ENCODE measurements at regions not wholly inside any gene's neighbourhood (a gene's known extent, or its start where the extent isn't known, plus 50 kb on each side); places are given as distances from the start of the nearest gene placed in this dataset.

DNA sequence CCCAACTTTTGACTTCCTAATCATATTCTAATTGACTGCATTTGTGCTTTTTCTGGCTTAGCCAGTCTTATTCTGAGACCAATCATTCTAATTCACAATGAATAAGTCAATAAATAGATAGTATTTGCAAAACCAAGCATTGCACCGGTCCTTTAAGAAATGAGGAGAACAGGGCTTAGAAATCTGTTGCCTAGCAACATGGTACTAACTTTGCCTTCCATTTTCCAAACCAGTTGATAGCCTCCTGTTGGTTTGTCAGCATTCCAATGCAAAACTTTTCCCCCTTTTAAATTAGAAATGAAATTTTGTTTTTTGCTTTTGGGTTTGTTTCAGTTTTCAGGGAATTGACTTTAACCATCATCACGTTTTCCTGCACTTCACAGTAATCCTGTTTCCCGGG is 603.5 kb upstream of the NRP1 start:
- H3F3A ChIP-seq (ENCODE audit: control insufficient read depth, insufficient read depth): no peaks in the 10 kb centered on the region
- H3K27me3 ChIP-seq (ENCODE audit: control insufficient read depth, low read length): no peaks in the 10 kb centered on the region
- TF ChIP-seq EZH2phosphoT487 (IDR thresholded peaks at IDR 0.05; ENCODE audit: borderline replicate concordance, low read length): no peak
- TF ChIP-seq, protein P1, sequence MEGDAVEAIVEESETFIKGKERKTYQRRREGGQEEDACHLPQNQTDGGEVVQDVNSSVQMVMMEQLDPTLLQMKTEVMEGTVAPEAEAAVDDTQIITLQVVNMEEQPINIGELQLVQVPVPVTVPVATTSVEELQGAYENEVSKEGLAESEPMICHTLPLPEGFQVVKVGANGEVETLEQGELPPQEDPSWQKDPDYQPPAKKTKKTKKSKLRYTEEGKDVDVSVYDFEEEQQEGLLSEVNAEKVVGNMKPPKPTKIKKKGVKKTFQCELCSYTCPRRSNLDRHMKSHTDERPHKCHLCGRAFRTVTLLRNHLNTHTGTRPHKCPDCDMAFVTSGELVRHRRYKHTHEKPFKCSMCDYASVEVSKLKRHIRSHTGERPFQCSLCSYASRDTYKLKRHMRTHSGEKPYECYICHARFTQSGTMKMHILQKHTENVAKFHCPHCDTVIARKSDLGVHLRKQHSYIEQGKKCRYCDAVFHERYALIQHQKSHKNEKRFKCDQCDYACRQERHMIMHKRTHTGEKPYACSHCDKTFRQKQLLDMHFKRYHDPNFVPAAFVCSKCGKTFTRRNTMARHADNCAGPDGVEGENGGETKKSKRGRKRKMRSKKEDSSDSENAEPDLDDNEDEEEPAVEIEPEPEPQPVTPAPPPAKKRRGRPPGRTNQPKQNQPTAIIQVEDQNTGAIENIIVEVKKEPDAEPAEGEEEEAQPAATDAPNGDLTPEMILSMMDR (IDR thresholded peaks at IDR 0.05; ENCODE audit: low read depth, low read length, poor library complexity, severe bottlenecking): no peak
- no peaks in the 10 kb centered on the region for H3K4me1 ChIP-seq (ENCODE audit: control insufficient read depth, low read length)
- no peak overlapping the region for H3K4me3 ChIP-seq (ENCODE audit: low read length)
- H3K9me3 ChIP-seq (ENCODE audit: control insufficient read depth, insufficient read depth, low read length): no peaks in the 10 kb centered on the region
- H3K36me3 ChIP-seq (ENCODE audit: control insufficient read depth, low read length): no peaks in the 10 kb centered on the region
- H4K20me1 ChIP-seq (ENCODE audit: control insufficient read depth, insufficient read depth, low read depth, low read length): no peaks in the 10 kb centered on the region
- no peaks in the 10 kb centered on the region for H3K9me2 ChIP-seq (replicated peaks; ENCODE audit: control insufficient read depth, low read length)
- H3K4me2 ChIP-seq (ENCODE audit: low read length): no peak overlapping the region
- H3K79me2 ChIP-seq (ENCODE audit: control insufficient read depth, low read length): no peaks in the 10 kb centered on the region
- H3K27ac ChIP-seq (ENCODE audit: low read depth, low read length): no peak overlapping the region

DNA sequence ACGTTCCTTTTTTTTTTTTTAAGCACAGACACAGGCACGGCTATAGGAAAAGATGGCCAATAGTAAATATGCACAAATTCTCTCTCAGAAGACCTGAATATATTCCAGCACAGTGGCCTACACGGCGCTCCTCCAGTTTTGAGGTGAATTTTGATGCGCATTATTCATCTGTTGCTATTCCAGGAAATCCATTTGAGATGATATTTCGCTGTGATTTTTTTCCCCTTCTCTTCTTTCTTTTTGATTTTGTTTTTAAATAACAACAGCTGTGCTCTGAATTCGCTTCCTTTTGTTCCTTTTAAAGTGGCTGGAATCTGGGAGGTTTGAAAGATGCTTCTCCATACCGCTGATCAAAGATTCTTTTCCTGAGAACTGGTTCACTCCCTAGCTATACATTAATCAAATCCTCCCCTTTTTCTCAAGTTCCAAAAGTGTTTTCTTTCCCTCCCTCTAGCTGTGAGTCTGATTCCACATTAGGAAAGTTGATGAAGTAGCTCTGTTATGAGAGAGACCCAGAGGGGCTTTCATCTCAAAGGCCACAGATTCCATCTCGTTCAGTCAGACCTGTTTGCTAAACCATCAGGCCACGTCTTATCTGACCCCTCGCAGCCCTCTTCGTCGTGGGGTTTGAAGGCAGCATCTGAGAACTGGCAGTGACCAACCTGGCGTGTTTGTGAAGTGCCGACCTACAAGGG is 602.7 kb upstream of the NRP1 start:
- no peak overlapping the region for H3K27ac ChIP-seq (ENCODE audit: low read depth, low read length)
- no peaks in the 10 kb centered on the region for H3K9me2 ChIP-seq (replicated peaks; ENCODE audit: control insufficient read depth, low read length)
- H3K27me3 ChIP-seq (ENCODE audit: control insufficient read depth, low read length): no peaks in the 10 kb centered on the region
- no peaks in the 10 kb centered on the region for H4K20me1 ChIP-seq (ENCODE audit: control insufficient read depth, insufficient read depth, low read depth, low read length)
- no peak overlapping the region for H3K4me2 ChIP-seq (ENCODE audit: low read length)
- H3K4me1 ChIP-seq (ENCODE audit: control insufficient read depth, low read length): no peaks in the 10 kb centered on the region
- no peaks in the 10 kb centered on the region for H3K36me3 ChIP-seq (ENCODE audit: control insufficient read depth, low read length)
- no peaks in the 10 kb centered on the region for H3K79me2 ChIP-seq (ENCODE audit: control insufficient read depth, low read length)
- no peak for TF ChIP-seq EZH2phosphoT487 (IDR thresholded peaks at IDR 0.05; ENCODE audit: borderline replicate concordance, low read length)
- TF ChIP-seq, protein P1 (IDR thresholded peaks at IDR 0.05; ENCODE audit: low read depth, low read length, poor library complexity, severe bottlenecking): no peak
- no peaks in the 10 kb centered on the region for H3K9me3 ChIP-seq (ENCODE audit: control insufficient read depth, insufficient read depth, low read length)
- H3K4me3 ChIP-seq (ENCODE audit: low read length): no peak overlapping the region
- no peaks in the 10 kb centered on the region for H3F3A ChIP-seq (ENCODE audit: control insufficient read depth, insufficient read depth)

DNA sequence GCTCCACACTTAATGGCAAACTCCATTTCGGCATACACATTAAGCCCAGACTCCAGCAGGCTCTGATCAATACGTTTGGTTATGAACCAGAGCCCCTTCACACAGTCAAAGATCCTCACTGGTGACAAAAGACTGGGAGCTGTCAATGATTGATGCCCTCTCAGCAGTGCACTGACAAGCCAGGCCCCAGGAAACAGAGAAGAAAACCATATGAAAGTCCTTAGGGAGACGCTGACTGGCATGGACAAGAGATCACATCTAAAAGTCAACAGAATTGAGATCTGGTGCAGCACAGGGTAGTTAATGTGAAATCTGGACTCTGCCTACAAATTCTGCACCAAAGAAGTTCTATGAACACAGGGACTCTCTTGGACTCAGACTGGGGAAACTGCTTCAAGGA is 600.9 kb upstream of the NRP1 start:
- TF ChIP-seq, protein P1 (IDR thresholded peaks at IDR 0.05; ENCODE audit: low read depth, low read length, poor library complexity, severe bottlenecking): no peak
- H3K4me2 ChIP-seq (ENCODE audit: low read length): no peak overlapping the region
- H3K79me2 ChIP-seq (ENCODE audit: control insufficient read depth, low read length): no peaks in the 10 kb centered on the region
- H3K36me3 ChIP-seq (ENCODE audit: control insufficient read depth, low read length): no peaks in the 10 kb centered on the region
- no peaks in the 10 kb centered on the region for H4K20me1 ChIP-seq (ENCODE audit: control insufficient read depth, insufficient read depth, low read depth, low read length)
- H3K9me2 ChIP-seq (replicated peaks; ENCODE audit: control insufficient read depth, low read length): no peaks in the 10 kb centered on the region
- no peaks in the 10 kb centered on the region for H3K4me1 ChIP-seq (ENCODE audit: control insufficient read depth, low read length)
- H3K27me3 ChIP-seq (ENCODE audit: control insufficient read depth, low read length): no peaks in the 10 kb centered on the region
- H3K4me3 ChIP-seq (ENCODE audit: low read length): no peak overlapping the region
- H3F3A ChIP-seq (ENCODE audit: control insufficient read depth, insufficient read depth): no peaks in the 10 kb centered on the region
- no peaks in the 10 kb centered on the region for H3K9me3 ChIP-seq (ENCODE audit: control insufficient read depth, insufficient read depth, low read length)
- no peak overlapping the region for H3K27ac ChIP-seq (ENCODE audit: low read depth, low read length)
